ENCODE measurements at regions not wholly inside any gene's neighbourhood (a gene's known extent, or its start where the extent isn't known, plus 50 kb on each side); places are given as distances from the start of the nearest gene placed in this dataset.

GRCh38 chr6:92779746-92780145 is 639.6 kb downstream of the EPHA7 start:
- Histone ChIP-seq H3K27me3 (no peaks in the 10 kb centered on the region), H3K27ac (no peak overlapping the region), H3K4me1 (no peaks in the 10 kb centered on the region), H3K36me3 (no peaks in the 10 kb centered on the region), H3K4me3 (no peak overlapping the region), H3K9me3 (no peaks in the 10 kb centered on the region)
- ATAC-seq (no peak), FAIRE-seq (no peak), DNase-seq (peak in 3 of 6 donors; percentile 12 to 20 (median 17))
- no peak for TF ChIP-seq CTCF (IDR thresholded peaks at IDR 0.05)
- WGBS, 2 donors, result 3 to 5% methylated on average over 1 of the region's 1 CpG
- intact Hi-C loops (cut with DNase I), result no loop called here

DNA sequence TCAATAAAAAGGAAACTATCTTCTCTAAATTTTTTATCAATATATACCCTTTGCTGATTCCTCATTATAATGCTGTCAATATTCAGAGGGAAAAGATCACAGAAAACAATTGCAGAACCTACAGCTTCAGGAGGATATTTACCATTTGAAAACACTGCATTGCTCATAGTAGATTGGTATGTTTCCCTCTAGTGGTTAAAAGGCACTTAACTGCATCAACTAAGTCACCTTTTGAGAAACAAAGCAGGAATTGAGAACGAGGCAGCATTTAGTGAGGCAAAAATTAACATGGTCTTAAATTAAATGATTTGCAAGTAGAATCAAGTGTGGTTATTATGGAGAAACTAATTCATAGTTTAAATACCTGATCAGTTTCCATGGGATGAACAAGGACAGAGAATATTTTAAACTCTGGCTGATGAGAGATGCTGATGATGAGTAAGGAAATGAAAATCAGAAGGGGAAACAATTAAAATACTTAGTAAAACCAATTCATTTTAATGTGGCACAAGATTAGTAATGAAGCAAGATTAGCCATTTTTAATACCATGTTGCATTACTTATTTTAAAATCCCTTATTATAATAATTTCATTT is 642.1 kb downstream of the EPHA7 start:
- peak in 1 of 4 donors; percentile 18 for TF ChIP-seq CTCF (IDR thresholded peaks at IDR 0.05)
- Histone ChIP-seq H3K9me3 (no peaks in the 10 kb centered on the region), H3K27me3 (no peaks in the 10 kb centered on the region), H3K27ac (no peak overlapping the region), H3K4me3 (no peak overlapping the region), H3K36me3 (no peaks in the 10 kb centered on the region), H3K4me1 (no peaks in the 10 kb centered on the region)
- FAIRE-seq (no peak), ATAC-seq (peak in 1 of 4 donors; percentile 44), DNase-seq (no peak)
- WGBS, 2 donors, result 13 to 22% methylated on average over 1 of the region's 1 CpG
- intact Hi-C loops (cut with DNase I), result no loop called here

- H3K36me3 ChIP-seq, result no peaks in the 10 kb centered on the region
- TF ChIP-seq CTCF (IDR thresholded peaks at IDR 0.05), result no peak
- no peaks in the 10 kb centered on the region for H3K4me1 ChIP-seq
- intact Hi-C loops (cut with DNase I), result no loop called here
- ATAC-seq, result no peak
- DNase-seq, result no peak
- H3K27ac ChIP-seq, result no peak overlapping the region
- no peak overlapping the region for H3K4me3 ChIP-seq
- WGBS, 2 donors, result 44 to 52% methylated on average over 5 of the region's 5 CpGs
- H3K27me3 ChIP-seq, result no peaks in the 10 kb centered on the region
- H3K9me3 ChIP-seq, result no peaks in the 10 kb centered on the region
- no peak for FAIRE-seq
Observed at GRCh38 chr6:92770540-92770939, 648.8 kb downstream of the EPHA7 start.

- TF ChIP-seq CTCF (IDR thresholded peaks at IDR 0.05), result no peak
- Histone ChIP-seq H3K4me3 (no peak overlapping the region), H3K27ac (no peak overlapping the region), H3K36me3 (no peaks in the 10 kb centered on the region), H3K9me3 (no peaks in the 10 kb centered on the region), H3K4me1 (no peaks in the 10 kb centered on the region), H3K27me3 (no peaks in the 10 kb centered on the region)
- 62 to 73% methylated on average over 1 of the region's 1 CpG for WGBS, 2 donors
- DNase-seq (no peak), FAIRE-seq (no peak), ATAC-seq (no peak)
- intact Hi-C loops (cut with DNase I), result no loop called here
Observed at GRCh38 chr6:92767101-92767500, 652.3 kb downstream of the EPHA7 start.

- Histone ChIP-seq H3K4me1 (no peaks in the 10 kb centered on the region), H3K4me3 (no peak overlapping the region), H3K27ac (no peak overlapping the region), H3K36me3 (no peaks in the 10 kb centered on the region), H3K27me3 (no peaks in the 10 kb centered on the region), H3K9me3 (no peaks in the 10 kb centered on the region)
- no peak for TF ChIP-seq CTCF (IDR thresholded peaks at IDR 0.05)
- 47 to 60% methylated on average over 3 of the region's 3 CpGs for WGBS, 2 donors
- FAIRE-seq (no peak), DNase-seq (no peak), ATAC-seq (no peak)
- intact Hi-C loops (cut with DNase I), result no loop called here
Observed at GRCh38 chr6:92763680-92764079, 655.7 kb downstream of the EPHA7 start.
